PC-9 (cell line): ENCODE measurements at regions not wholly inside any gene's neighbourhood (a gene's known extent, or its start where the extent isn't known, plus 50 kb on each side); places are given as distances from the start of the nearest gene placed in this dataset.

Experiments used
- BruUV-seq: library from RNA; stranded (reverse); fragments of 400-500 nt; replicated peaks from 2 replicates; lab custom pipeline; 2021; lab: Mats Ljungman, UMichigan
- CTCF ChIA-PET: fragments of 300-600 bp; sonication (Branson Sonifier 250); formaldehyde crosslinking; loops from one replicate; lab custom pipeline; 2022; ENCODE audit warnings: antibody characterized with exemption; lab: Charles Lee
- POLR2A ChIA-PET: fragments of 300-600 bp; sonication (Branson Sonifier 250); formaldehyde crosslinking; loops from one replicate; lab custom pipeline; 2022; ENCODE audit warnings: antibody characterized with exemption; ENCODE audit not compliant: unreplicated experiment; lab: Charles Lee
- DNase-seq, 2 experiments: peaks; one replicate each; pipeline versions ENCODE4 v3.0.0 to v3.0.0-alpha.2; 2015 to 2022; ENCODE audit warnings: mixed read lengths in 1 of 2
- H2AFZ ChIP-seq: fragments of 200-600 bp; sonication (generic); 2 replicates; pipeline ENCODE4 v1.8.1; 2017; ENCODE audit warnings: antibody characterized with exemption
- H3F3A ChIP-seq: fragments of 200-600 bp; sonication (generic); 2 replicates; pipeline ENCODE4 v1.8.1; 2017; ENCODE audit warnings: antibody characterized with exemption, mild to moderate bottlenecking, low read depth; ENCODE audit not compliant: insufficient read depth
- H3K27ac ChIP-seq: fragments of 200-600 bp; sonication (generic); 2 replicates; pipeline ENCODE4 v1.6.1; 2016; ENCODE audit warnings: mixed run types
- H3K27me3 ChIP-seq: fragments of 200-600 bp; sonication (generic); 2 replicates; pipeline ENCODE4 v1.6.1; 2016; ENCODE audit warnings: low read depth, mixed run types; ENCODE audit not compliant: insufficient read depth
- H3K36me3 ChIP-seq: fragments of 200-600 bp; sonication (generic); 2 replicates; pipeline ENCODE4 v1.6.1; 2016; ENCODE audit warnings: low read depth, mixed run types
- H3K4me1 ChIP-seq: fragments of 200-600 bp; sonication (generic); replicated peaks from 2 replicates; pipeline ENCODE4 v1.6.1; 2016; ENCODE audit warnings: mixed run types; ENCODE audit not compliant: insufficient read depth
- H3K4me2 ChIP-seq: fragments of 200-600 bp; sonication (generic); 2 replicates; pipeline ENCODE4 v1.6.1; 2017; ENCODE audit warnings: mixed run types
- H3K4me3 ChIP-seq: fragments of 200-600 bp; sonication (generic); 2 replicates; pipeline ENCODE4 v1.6.1; 2016; ENCODE audit warnings: mixed run types
- H3K79me2 ChIP-seq: fragments of 200-600 bp; sonication (generic); 2 replicates; pipeline ENCODE4 v1.6.1; 2017; ENCODE audit warnings: low read depth, mixed run types
- H3K9me2 ChIP-seq: fragments of 200-600 bp; sonication (generic); 2 replicates; pipeline ENCODE4 v1.8.1; 2017; ENCODE audit warnings: mild to moderate bottlenecking; ENCODE audit not compliant: insufficient read depth
- H3K9me3 ChIP-seq: fragments of 200-600 bp; sonication (generic); 2 replicates; pipeline ENCODE4 v1.8.1; 2016; ENCODE audit warnings: low read depth; ENCODE audit not compliant: insufficient read depth
- H4K20me1 ChIP-seq: fragments of 200-600 bp; sonication (generic); 2 replicates; pipeline ENCODE4 v1.8.1; 2017; ENCODE audit not compliant: insufficient read depth
- CTCF ChIP-seq: fragments of 200-600 bp; sonication (generic); conservative IDR thresholded peaks from 2 replicates; pipeline ENCODE4 v1.6.1; 2017; ENCODE audit warnings: mixed run types, antibody characterized with exemption, mild to moderate bottlenecking, moderate library complexity
- EZH2 ChIP-seq: fragments of 200-600 bp; sonication (generic); IDR thresholded peaks from 2 replicates; pipeline ENCODE4 v1.8.0; 2017; ENCODE audit warnings: antibody characterized with exemption, low read depth
- intact Hi-C: fragments of 100-400 bp; cut with micrococcal nuclease; formaldehyde crosslinking; loops from one replicate; pipeline ENCODE4 v1.10.0; 2022; ENCODE audit not compliant: unreplicated experiment

GRCh38 chr1:80593197-80593596 lies 1207.5 kb upstream of the ADGRL2 start:
- Histone ChIP-seq H3K4me1 (peaks cover 19% of the 10 kb centered on the region), H3K9me3 (peaks cover 25% of the 10 kb centered on the region), H3K9me2 (no peaks in the 10 kb centered on the region), H3K27ac (peak overlapping the region; percentile 64; the same call in 1 of the 2 replicates), H4K20me1 (no peaks in the 10 kb centered on the region), H3K4me3 (no peak overlapping the region), H3K36me3 (no peaks in the 10 kb centered on the region), H3F3A (no peaks in the 10 kb centered on the region), H3K79me2 (no peaks in the 10 kb centered on the region), H3K27me3 (no peaks in the 10 kb centered on the region), H2AFZ (no peak overlapping the region), H3K4me2 (peak overlapping the region; percentile 62)
- TF ChIP-seq CTCF (no peak), EZH2 (no peak)
- POLR2A ChIA-PET: no interaction called here
- DNase-seq: no peak
- intact Hi-C loops: no loop called here
- BruUV-seq: no TSS peak
- CTCF ChIA-PET: no interaction called here

- intact Hi-C loops: no loop called here
- Histone ChIP-seq H3K79me2 (no peaks in the 10 kb centered on the region), H3K27me3 (no peaks in the 10 kb centered on the region), H3K36me3 (no peaks in the 10 kb centered on the region), H3K9me3 (peaks cover 9% of the 10 kb centered on the region; the same call in 1 of the 2 replicates), H3F3A (no peaks in the 10 kb centered on the region), H3K4me2 (no peak overlapping the region), H2AFZ (peak overlapping the region; percentile 40; the same call in 1 of the 2 replicates), H3K9me2 (no peaks in the 10 kb centered on the region), H3K4me1 (no peaks in the 10 kb centered on the region), H4K20me1 (no peaks in the 10 kb centered on the region), H3K4me3 (no peak overlapping the region), H3K27ac (no peak overlapping the region)
- ChIA-PET CTCF (interaction anchor here (0.7 kb wide), 1 partner anchor 16 kb away, joined by 4 read pairs; no protein-coding TSS in a partner anchor), POLR2A (interaction anchor here (0.6 to 0.7 kb wide), 2 partner anchors 121 to 210 kb away, joined by 3 to 9 read pairs; no protein-coding TSS in a partner anchor)
- TF ChIP-seq CTCF: no peak
- TF ChIP-seq EZH2: no peak
- no peak for DNase-seq
- no TSS peak for BruUV-seq
Observed at GRCh38 chr1:80582980-80583379, 1217.8 kb upstream of the ADGRL2 start.

- Histone ChIP-seq H3K27me3 (no peaks in the 10 kb centered on the region), H4K20me1 (no peaks in the 10 kb centered on the region), H3K4me2 (no peak overlapping the region), H3K4me1 (no peaks in the 10 kb centered on the region), H2AFZ (no peak overlapping the region), H3K4me3 (no peak overlapping the region), H3K9me2 (no peaks in the 10 kb centered on the region), H3K9me3 (peaks cover 9% of the 10 kb centered on the region; the same call in 1 of the 2 replicates), H3K36me3 (no peaks in the 10 kb centered on the region), H3K79me2 (no peaks in the 10 kb centered on the region), H3K27ac (no peak overlapping the region), H3F3A (no peaks in the 10 kb centered on the region)
- CTCF ChIA-PET: no interaction called here
- POLR2A ChIA-PET: no interaction called here
- no TSS peak for BruUV-seq
- TF ChIP-seq EZH2 (no peak), CTCF (no peak)
- DNase-seq: no peak
- intact Hi-C loops: no loop called here
Observed at GRCh38 chr1:80579055-80579454, 1221.7 kb upstream of the ADGRL2 start.
